ENCODE measurements at regions not wholly inside any gene's neighbourhood (a gene's known extent, or its start where the extent isn't known, plus 50 kb on each side); places are given as distances from the start of the nearest gene placed in this dataset.

GRCh38 chr10:106520698-106521097 lies 643.8 kb downstream of the SORCS1 start:
- no peak for DNase-seq

GRCh38 chr10:106519376-106520030 lies 645.0 kb downstream of the SORCS1 start:
- DNase-seq: no peak

- no peak for DNase-seq
Observed at GRCh38 chr10:106515206-106515790, 649.2 kb downstream of the SORCS1 start.

GRCh38 chr10:106513352-106513771 lies 651.1 kb downstream of the SORCS1 start:
- DNase-seq: no peak

- DNase-seq: no peak
Observed at GRCh38 chr10:106511917-106512316, 652.6 kb downstream of the SORCS1 start.

- DNase-seq: no peak
Observed at GRCh38 chr10:106508950-106509349, 655.6 kb downstream of the SORCS1 start.

- no peak for DNase-seq
Observed at GRCh38 chr10:106506526-106507283, 657.8 kb downstream of the SORCS1 start.

- DNase-seq: no peak
Observed at GRCh38 chr10:106504536-106504935, 660.0 kb downstream of the SORCS1 start.

GRCh38 chr10:106502641-106503040 lies 661.9 kb downstream of the SORCS1 start:
- no peak for DNase-seq

- no peak for DNase-seq
Observed at GRCh38 chr10:106500925-106501525, 663.5 kb downstream of the SORCS1 start.

GRCh38 chr10:106500041-106500924 lies 664.2 kb downstream of the SORCS1 start:
- no peak for DNase-seq

GRCh38 chr10:106499448-106499847 lies 665.1 kb downstream of the SORCS1 start:
- no peak for DNase-seq

- no peak for DNase-seq
Observed at GRCh38 chr10:106498675-106499074, 665.8 kb downstream of the SORCS1 start.

GRCh38 chr10:106495931-106496330 lies 668.6 kb downstream of the SORCS1 start:
- no peak for DNase-seq

- DNase-seq: no peak
Observed at GRCh38 chr10:106493751-106494150, 670.8 kb downstream of the SORCS1 start.

- no peak for DNase-seq
Observed at GRCh38 chr10:106493226-106493625, 671.3 kb downstream of the SORCS1 start.

- DNase-seq: no peak
Observed at GRCh38 chr10:106487726-106488125, 676.8 kb downstream of the SORCS1 start.

- no peak for DNase-seq
Observed at GRCh38 chr10:106481598-106482275, 682.8 kb downstream of the SORCS1 start.

GRCh38 chr10:106479636-106480035 lies 684.9 kb downstream of the SORCS1 start:
- DNase-seq: no peak

GRCh38 chr10:106474876-106475275 lies 689.6 kb downstream of the SORCS1 start:
- no peak for DNase-seq

GRCh38 chr10:106473129-106473685 lies 691.3 kb downstream of the SORCS1 start:
- DNase-seq: no peak

- no peak for DNase-seq
Observed at GRCh38 chr10:106467506-106467905, 697.0 kb downstream of the SORCS1 start.
